Stimulated activated CD4-positive, alpha-beta T cell treated with anti-CD3 and anti-CD28 coated beads, Interleukin-12 subunit alpha, Interleukin-12 subunit beta, amount 100 ng/mL, for 48 hours (primary cell): ENCODE measurements at regions not wholly inside any gene's neighbourhood (a gene's known extent, or its start where the extent isn't known, plus 50 kb on each side); places are given as distances from the start of the nearest gene placed in this dataset.
"Not testable (repeated sequence)": the region's sequence is repeated elsewhere in the genome, so short reads cannot be mapped to it uniquely, and the experiment has no call there.

Experiments used
- DNase-seq, 3 donors: peaks; one replicate each; pipeline ENCODE4 v3.0.0-alpha.2; 2020; ENCODE audit warnings: low read depth in 2 of 3, low spot score in 1 of 3

DNA sequence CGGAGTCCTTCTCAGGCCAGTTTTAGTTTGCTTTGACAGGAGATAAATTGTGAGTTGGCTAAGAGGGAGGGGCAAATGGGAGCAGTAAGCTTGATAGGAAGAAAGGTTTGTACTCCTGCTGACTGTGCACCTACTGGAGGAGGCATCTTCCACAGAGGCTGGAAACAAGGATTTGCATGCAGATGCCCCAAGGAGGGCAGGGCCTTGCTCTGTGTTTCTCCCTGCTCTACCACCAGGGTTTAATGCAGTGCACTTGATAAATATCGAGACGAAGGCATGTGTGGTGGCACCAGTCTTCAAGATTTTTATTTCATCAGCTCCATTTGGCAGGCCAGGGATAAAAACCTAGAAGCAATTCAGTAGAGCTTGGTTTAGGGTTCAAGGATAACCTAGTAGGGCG is 210.5 kb upstream of the C16orf82 start:
- DNase-seq: no peak

DNA sequence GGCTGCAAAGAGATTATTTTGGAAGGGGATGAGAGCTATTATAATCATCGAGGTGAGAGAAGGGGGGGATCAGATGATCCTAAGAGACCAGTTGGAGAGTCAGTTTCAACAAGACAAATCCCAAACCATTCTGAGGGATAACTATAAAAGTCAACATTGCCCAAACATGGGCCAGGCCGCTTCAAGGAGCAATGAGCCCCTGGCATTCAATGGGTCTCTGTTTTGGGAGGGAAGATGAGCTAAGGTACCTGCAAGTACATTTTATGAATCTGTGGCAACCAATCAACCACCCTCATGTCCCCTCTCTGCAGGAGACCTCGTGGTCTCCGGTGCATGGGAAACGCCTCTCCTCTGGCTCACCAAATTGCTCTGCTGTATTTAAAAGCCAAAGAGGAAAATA is 209.9 kb upstream of the C16orf82 start:
- DNase-seq: no peak

DNA sequence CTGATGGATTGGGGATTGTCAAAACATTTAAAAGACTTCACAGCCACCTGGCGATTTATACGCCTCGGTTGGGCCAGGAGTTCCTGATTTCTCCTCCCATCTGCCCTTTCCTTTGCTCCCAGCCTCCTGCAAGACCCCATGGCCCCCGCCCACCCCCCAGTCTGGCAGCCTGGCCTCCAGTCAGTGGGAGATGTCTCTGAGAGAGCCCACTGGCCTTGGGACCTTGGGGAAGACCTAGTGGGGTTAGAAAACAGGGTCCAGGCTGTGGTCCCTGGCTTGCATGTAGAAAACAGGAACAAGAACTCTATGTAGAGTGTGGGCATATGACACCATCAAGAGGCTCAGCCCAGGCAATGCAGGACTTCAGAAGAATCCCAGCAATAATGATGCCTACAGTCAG is 209.4 kb upstream of the C16orf82 start:
- DNase-seq: no peak

DNA sequence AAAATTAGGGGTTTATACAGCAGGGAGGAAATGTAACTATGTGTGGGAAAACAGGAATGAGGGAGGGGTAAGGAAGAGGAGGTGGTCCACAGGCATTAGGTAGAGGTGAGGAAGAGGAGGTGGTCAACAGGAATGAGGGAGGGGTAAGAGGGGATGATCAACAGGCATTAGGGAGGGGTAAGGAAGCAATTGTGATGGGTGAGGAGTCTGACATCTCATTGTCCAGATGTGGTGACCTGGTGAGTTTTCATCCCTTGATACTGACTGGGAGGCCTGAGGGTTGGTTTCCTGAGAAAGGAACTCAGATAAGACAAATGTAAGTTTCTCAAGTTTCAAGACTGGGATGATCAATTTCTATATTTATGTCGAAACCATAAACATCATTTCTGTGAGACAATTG is 206.2 kb upstream of the C16orf82 start:
- no peak for DNase-seq

DNA sequence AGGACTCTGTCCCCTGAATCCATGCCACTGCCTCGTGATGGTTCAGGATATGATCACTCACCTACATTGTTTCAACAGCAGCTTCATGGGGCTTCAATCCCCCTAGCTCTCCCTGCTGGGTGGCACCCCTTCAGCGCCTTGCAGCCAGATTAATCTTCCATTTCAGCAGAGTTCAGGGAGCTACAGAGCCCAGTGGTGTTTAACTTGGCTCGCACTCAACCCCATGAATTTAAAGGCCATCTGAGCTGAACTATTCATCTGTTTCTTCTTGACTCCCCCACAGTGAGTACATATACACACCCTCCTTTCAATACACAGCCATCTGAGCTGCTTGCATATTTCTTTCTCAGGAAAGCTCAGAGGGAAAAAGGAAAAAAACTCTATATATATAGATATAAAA is 202.8 kb upstream of the C16orf82 start:
- no peak for DNase-seq

DNA sequence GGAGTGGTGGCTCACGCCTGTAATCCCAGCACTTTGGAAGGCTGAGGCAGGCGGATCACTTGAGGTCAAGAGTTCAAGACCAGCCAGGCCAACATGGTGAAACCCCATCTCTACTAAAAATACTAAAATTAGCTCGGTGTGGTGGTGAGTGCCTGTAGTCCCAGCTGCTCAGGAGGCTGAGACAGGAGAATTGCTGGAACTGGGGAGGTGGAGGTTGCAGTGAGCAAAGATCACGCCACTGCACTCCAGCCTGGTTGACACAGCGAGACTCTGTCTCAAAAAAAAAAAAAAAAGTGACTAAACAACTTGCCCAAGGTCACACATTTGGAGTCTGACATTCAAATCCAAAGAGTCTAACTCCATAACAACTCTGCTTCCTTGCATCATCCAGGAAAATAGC is 192.4 kb upstream of the C16orf82 start:
- not testable (repeated sequence) for DNase-seq

DNA sequence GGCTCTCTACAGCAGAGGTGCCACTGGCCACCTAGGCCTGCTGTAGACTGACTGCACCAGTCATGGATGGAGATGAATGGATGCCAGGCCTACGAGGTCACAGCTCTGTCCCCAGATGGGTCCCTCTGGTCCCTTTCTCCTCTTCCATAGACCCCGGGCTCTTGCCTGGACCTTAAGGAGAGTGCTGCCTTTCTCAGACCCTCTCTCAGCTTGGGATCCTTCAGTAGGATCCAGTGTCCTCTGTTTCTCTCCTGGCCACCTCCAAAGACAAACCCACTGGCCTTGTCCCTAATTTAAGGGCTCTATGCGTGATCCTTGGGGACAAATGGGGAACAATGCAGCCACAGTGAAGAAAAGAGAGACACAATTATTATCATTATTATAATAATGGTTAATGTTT is 189.3 kb upstream of the C16orf82 start:
- no peak for DNase-seq

DNA sequence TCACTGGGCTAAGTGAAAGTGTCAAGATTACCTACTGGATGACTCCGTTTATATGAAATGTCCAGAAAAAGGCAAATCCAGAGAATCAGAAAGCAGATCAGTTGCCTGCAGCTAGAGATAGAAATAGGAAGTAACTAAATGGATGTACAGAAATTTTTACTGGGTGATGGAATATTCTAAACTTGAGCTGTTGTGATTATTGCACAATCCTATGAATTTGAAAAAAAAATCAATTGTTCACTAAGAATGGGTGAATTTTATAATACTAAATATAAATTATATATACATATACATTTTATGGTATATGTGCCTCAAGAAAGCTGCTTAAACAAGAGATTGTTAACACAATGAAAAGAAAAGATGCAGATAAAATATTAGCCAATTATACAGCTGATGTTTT is 181.1 kb upstream of the C16orf82 start:
- DNase-seq: no peak

DNA sequence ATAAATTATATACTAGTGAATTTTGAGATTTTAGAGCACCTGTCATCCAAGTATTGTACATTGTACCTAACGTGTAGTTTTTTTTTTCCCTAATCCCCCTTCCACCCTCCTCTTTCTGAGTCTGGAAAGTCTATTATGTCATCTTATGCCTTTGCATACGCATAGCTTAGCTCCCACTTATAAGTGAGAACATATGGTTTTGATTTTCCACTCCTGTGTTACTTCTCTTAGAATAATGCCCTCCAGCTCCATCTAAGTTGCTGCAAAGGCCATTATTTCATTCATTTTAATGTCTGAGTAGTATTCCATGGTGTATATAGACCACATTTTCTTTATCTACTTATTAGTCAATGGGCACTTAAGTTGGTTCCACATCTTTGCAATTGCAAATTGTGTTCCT is 177.0 kb upstream of the C16orf82 start:
- DNase-seq: no peak

DNA sequence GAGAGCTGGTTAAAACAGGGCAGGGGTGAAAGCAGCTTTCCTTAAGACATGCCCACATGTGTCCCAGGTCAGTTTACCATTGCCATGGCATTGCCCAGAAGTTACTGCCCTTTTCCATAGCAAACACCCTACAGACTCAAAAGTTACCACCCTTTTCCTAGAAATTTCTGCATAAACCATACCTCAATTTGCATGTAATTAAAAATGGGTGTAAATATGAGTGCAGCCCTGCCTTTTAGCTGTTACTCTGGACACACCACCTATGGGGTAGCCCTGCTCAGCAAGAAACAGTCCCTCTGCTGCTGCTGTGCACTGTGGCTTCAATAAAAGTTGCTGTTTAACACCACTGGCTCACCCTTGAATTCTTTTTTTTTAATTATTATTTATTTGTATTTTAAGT is 168.5 kb upstream of the C16orf82 start:
- no peak for DNase-seq

DNA sequence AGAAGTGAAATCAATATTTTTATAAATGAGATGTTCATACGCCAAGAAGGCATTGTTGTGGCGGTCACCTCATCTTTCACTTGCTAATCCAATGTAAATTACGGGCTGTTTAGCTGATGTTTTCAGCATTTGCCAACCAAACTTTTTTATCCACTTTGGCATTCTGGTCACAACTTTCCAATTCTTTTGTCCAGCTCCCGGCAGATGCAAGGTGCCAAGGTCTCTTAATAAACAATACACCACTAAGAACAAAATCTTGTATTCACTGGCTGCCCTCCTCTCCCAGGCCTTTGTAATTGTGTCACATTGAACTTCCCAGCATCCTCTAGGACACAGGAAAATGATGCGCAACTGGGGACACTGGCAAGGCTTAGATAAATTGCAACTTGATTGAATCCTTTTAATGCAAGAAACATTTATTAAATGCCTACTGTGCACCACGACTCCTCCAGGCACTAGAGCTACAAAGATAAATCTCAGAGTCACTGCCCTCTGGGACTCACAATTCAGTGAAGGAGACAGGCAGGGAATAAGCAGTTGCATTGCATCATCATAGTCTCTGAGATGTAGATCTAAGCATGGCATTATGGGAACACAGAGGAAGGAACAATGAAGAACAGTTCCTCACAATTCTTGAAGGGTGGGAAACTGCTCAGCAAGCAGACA is 165.4 kb upstream of the C16orf82 start:
- no peak for DNase-seq

DNA sequence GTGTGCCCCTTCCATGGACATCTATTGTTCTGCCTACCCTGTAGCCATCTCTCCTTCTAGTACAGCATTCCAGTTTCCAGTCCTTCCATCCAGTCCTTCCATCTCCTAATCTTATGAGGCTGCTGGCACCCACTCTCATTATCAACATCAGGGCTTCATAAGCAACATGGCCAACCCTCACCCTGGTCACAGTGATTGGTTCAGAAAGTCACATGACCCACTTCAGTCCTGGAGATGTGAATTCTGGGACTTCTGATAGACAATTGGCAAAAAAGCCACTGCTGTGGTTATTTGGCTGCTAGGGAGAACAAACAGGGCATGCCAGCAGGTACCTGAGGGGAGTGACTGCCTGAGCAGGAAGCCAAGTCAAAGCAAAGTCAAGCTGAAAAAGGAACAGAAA is 164.7 kb upstream of the C16orf82 start:
- no peak for DNase-seq

DNA sequence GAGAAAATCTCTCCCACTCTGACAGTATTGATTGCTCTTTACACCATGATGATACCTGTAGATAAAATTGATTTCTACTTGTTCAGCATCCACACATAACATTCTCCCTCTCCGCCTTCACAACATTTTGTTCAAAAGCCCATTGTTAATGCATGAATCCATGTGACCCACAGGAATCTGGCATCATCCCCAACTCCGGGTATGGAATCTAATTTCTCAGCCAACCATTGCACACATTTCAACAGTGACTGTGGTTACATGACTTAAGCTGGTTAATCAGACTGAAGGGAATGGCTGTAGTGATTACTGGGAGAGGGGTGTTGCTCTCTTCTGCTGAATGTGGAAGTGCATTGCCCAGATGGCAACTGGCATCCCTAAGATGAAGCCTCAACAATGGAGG is 161.4 kb upstream of the C16orf82 start:
- no peak for DNase-seq

DNA sequence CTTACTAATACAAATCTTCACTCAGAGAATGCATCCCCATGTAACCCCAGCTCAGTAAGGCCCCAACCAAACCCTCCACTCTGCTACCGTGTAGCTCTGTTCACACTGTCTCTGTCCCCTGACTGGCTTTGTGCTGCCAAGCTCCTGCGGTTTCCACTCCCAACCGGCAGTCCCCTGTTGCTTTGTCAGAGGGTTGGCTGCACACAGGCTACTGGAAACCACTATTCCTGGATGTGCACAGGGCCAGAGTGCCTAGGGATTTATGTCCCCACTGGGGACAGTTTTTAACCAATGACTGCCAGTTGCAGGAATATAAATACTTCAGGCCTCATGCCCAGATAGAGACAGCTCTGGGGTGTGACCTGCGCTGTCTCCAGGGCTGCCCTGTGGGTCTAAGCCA is 157.1 kb upstream of the C16orf82 start:
- DNase-seq: no peak

DNA sequence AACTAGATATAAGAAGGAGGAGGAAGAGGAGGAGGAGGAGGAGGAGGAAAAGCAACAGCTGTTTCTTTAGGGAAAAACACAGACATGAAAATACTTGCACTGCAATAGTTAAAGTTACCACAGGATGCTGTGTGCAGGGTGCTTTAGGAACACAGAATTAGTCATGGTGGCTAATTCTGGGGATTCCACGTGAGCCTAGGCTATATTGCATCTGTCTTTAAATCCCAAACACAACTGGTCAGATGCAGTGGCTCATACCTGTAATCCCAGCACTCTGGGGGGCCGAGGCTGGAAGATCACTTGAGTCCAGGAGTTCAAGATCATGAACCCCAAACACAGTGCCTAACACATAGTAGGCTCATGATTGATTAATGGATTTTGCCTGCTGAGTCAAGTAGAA is 155.3 kb upstream of the C16orf82 start:
- DNase-seq: no peak

DNA sequence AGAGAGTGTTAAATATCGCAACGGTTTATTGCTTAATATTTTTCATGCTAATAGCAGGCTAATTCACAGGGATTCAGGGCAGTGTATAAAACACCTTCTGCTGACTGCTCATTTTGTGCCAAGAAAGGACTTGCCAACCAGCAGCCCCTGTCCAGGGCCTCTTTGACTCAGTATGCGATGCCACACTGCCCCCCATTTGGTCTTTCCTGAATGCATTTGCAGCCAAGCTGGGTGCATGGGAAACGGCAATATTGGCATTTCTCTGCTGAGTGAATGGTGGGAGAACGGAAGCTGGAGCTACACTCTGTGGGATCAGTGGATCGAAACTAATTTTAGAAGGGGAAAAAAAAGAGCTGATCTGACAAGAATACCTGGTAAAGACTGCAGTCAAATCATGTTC is 152.9 kb upstream of the C16orf82 start:
- no peak for DNase-seq

DNA sequence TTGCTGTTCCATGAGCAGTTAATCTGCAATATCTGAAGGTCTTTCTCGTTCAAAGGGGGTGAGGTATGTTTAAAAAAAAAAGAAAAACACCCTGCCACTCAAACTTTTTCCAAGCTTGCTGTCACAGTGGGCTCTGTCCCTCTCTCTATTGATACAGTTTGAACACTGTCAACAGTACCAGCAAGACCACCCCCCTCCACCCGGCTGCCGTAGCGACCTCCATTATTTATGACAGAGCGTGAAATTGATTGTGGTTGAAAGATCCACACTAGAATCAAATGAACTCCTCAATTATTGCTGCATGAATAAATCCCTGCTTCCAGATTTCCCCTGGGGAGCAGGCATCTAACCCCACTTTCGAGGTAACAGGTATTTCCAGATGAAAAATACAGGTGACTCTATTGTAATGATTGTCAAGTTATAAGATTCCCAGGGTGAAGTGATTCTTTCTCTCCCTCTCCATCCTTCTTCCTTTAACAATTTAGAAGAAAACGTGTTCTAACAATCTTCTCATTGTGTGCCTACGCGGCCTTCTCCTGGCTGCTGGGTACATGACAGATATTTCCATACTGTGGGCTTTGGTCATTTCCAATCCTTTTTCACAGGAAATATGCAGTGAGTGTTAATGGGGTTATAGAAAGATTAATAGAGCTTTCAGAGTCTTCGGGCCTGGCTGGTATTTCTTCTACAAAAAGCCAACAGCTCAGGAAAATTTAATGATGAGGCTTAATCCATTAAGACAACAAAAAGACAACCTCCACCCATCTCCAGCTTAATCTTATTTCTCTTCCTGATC is 135.7 kb upstream of the C16orf82 start:
- no peak for DNase-seq

DNA sequence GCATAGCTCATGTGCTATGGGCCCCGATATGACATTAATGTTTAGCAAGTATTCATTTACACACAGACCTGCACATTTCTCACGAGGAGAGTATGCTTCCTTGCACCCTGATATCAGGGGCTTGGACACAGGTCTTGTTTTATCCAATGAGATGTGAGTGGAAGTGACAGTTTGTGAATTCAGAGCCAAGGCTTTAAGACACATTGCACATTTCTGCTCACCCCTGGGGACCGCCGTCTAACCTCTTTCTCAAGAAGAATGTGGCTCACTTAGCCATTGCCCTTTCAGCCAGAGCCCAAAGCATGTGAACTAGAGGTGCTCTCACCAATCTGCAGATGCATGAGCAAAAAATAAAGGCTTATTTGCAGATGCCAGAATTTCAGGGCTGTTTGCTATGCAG is 116.1 kb upstream of the C16orf82 start:
- no peak for DNase-seq

DNA sequence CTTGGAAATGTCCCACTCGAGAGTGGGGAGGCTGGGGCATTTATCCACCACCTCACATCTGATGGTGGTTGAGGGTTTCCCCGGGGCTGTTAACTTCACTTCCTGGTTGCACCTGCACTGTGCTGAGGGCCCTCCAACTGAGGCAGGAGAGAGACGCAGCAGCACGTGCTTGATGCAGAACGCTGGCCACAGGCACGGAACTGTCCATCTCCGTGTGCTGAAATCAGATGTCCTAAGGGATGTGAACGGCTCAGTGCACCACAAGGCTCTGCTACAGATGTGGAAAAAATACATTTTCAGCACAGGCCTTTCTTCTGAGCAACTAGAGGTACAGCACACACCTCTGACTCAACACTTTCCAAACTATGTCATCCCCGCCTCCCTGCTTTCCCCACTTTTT is 114.8 kb upstream of the C16orf82 start:
- DNase-seq: no peak

DNA sequence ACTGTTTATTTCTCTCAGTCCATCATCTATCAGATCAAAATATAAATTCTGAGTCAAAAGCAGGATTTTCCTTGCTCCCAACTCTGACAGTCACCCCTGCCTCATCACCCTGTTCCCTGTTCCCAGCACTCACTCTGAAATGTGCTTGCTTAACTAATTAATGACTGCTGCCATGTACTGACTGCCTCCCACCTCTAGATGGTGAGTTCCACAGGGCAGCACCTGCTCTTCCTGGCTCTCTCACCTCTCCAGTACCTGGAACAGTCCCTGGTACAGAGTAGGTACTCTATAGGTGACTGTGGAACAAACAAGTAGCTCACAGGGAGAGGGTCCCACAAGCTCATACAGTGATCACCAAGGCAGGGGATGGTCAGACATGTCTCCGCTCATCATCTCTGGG is 114.3 kb upstream of the C16orf82 start:
- no peak for DNase-seq

DNA sequence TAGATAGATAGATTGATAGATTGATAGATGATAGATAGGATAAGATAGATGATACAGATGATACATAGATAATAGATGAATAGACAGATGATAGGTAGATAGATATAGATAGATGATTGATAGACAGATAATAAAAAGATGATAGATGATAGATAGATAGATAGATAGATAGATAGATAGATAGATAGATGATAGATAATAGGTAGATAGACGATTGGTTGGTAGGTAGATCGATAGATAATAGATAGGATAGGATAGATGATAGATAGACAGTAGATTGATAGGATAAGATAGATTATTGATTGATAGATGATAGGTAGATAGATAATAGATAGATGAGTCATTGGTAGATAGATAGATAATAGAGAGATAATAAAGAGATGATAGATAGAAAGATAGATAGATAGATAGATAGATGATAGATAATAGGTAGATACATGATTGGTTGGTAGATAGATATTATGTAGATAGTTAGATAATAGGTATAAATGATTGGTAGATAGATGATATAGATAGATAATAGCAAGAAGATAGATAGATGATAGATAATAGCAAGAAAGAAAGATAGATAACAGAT is 109.4 kb upstream of the C16orf82 start:
- no peak for DNase-seq

DNA sequence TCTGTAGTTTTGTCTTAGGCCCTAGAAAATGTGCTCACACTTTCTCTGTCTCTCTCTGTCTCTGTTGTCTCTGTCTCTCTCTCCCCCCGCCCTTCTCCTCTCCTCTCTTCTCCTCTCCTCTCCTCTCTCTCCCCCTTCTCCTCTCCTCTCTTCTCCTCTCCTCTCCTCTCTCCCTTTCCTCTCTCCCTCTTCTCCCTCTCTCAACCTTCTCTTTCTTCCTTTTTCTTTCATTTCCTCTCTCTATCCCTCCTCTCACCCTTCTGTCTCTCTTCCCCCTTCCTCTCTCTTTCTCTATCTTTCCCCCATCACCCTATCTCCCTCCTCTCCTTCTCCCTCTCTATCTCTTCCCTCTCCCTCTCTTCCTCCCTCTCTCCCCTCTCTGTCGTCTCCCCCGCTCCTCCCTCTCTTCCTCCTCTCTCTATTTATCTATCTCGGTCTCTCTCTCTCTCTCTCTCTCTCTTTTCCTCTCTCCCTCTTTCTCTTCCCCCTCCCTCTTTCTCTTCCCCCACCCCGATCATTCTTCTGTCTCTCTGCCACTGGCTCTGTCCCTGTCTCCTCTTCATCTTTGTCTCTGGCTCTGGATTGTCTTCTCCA is 107.2 kb upstream of the C16orf82 start:
- no peak for DNase-seq
